T47D (cell line): ENCODE measurements at regions not wholly inside any gene's neighbourhood (a gene's known extent, or its start where the extent isn't known, plus 50 kb on each side); places are given as distances from the start of the nearest gene placed in this dataset.

Experiments used
- DNase-seq, 2 experiments: peaks; one replicate each; pipeline versions ENCODE4 v3.0.0 to v3.0.0-alpha.2; 2011 to 2012; ENCODE audit warnings: low read depth in 1 of 2, low spot score in 1 of 2
- JUND ChIP-seq: IDR thresholded peaks from 2 replicates; pipeline ENCODE4 v1.6.1; 2012; ENCODE audit warnings: low read depth
- in situ Hi-C: cut with HindIII; loops from 2 replicates; pipeline ENCODE4 v1.10.0; 2016; ENCODE audit warnings: low sequenced_read_pairs, low pct_unique_long_range_greater_than_20kb

- no peak for TF ChIP-seq JUND
- in situ Hi-C loops: no loop called here
- peak in 1 of 2 experiments; percentile 9 for DNase-seq
Observed at GRCh38 chr4:57633212-57633859, 523.2 kb upstream of the IGFBP7 start.

- in situ Hi-C loops: no loop called here
- no peak for DNase-seq
- no peak for TF ChIP-seq JUND
Observed at GRCh38 chr4:57632564-57632963, 522.4 kb upstream of the IGFBP7 start.

GRCh38 chr4:57631147-57631546, 521.0 kb upstream of the IGFBP7 start:
- no peak for TF ChIP-seq JUND

GRCh38 chr4:57628004-57628403, 517.8 kb upstream of the IGFBP7 start:
- in situ Hi-C loops: no loop called here
- no peak for TF ChIP-seq JUND
- DNase-seq: no peak

More at GRCh38 chr4:57631147-57631546, 521.0 kb upstream of the IGFBP7 start:
- in situ Hi-C loops: no loop called here
- no peak for DNase-seq

GRCh38 chr4:57614257-57614932, 504.2 kb upstream of the IGFBP7 start:
- in situ Hi-C loops: no loop called here
- no peak for DNase-seq
- TF ChIP-seq JUND: no peak

- DNase-seq: no peak
- no peak for TF ChIP-seq JUND
- in situ Hi-C loops: no loop called here
Observed at GRCh38 chr4:57612279-57612678, 502.1 kb upstream of the IGFBP7 start.

- in situ Hi-C loops: no loop called here
- peak in 1 of 2 experiments; percentile 6 for DNase-seq
- no peak for TF ChIP-seq JUND
Observed at GRCh38 chr4:57607566-57608180, 497.5 kb upstream of the IGFBP7 start.

GRCh38 chr4:57605376-57605775, 495.2 kb upstream of the IGFBP7 start:
- no peak for TF ChIP-seq JUND
- peak in 1 of 2 experiments; percentile 6 for DNase-seq
- in situ Hi-C loops: no loop called here

- in situ Hi-C loops: no loop called here
- DNase-seq: no peak
Observed at GRCh38 chr4:57602141-57602540, 492.0 kb upstream of the IGFBP7 start.

GRCh38 chr4:57591073-57591472, 480.9 kb upstream of the IGFBP7 start:
- no peak for TF ChIP-seq JUND
- DNase-seq: no peak
- in situ Hi-C loops: no loop called here

More at GRCh38 chr4:57602141-57602540, 492.0 kb upstream of the IGFBP7 start:
- TF ChIP-seq JUND: no peak

GRCh38 chr4:57588557-57588956, 478.4 kb upstream of the IGFBP7 start:
- TF ChIP-seq JUND: no peak
- in situ Hi-C loops: no loop called here
- DNase-seq: no peak

- TF ChIP-seq JUND: no peak
- DNase-seq: no peak
- in situ Hi-C loops: no loop called here
Observed at GRCh38 chr4:57580710-57581599, 470.8 kb upstream of the IGFBP7 start.
